Right cardiac atrium (tissue), 5 donors: ENCODE measurements at regions not wholly inside any gene's neighbourhood (a gene's known extent, or its start where the extent isn't known, plus 50 kb on each side); places are given as distances from the start of the nearest gene placed in this dataset.

ENCODE experiments used
- ATAC-seq, 2 donors: fragments of 200-7000 bp; cut with Tn5 transposase; one replicate each; pipeline versions ENCODE4 v1.8.0 to v1.9.1; 2020; ENCODE audit warnings: moderate library complexity in 2 of 2, mild to moderate bottlenecking in 1 of 2
- DNase-seq, 3 donors: peaks; one replicate each; pipeline ENCODE4 v3.0.0-alpha.2; 2020
- H3K27ac ChIP-seq: one replicate; pipeline ENCODE4 v1.5.1; 2013; ENCODE audit warnings: mild to moderate bottlenecking, low read length, control low read depth, moderate library complexity
- H3K27me3 ChIP-seq: one replicate; pipeline ENCODE4 v1.6.1; 2013; ENCODE audit not compliant: control insufficient read depth, insufficient read depth
- H3K4me1 ChIP-seq: one replicate; pipeline ENCODE4 v1.6.1; 2013; ENCODE audit warnings: low read length; ENCODE audit not compliant: control insufficient read depth, insufficient read depth
- H3K4me3 ChIP-seq: one replicate; pipeline ENCODE4 v1.5.1; 2013; ENCODE audit warnings: low read length, control low read depth
- H3K9me3 ChIP-seq: one replicate; pipeline ENCODE4 v1.6.1; 2013; ENCODE audit warnings: low read length; ENCODE audit not compliant: control insufficient read depth
- WGBS: extraction: QIAGEN DNeasy Blood & Tissue Kit; methylation state at CpG from one replicate; pipeline ENCODE4 v1.1.7; 2013; 5-methylcytosine and 5-hydroxymethylcytosine counted together
- intact Hi-C, 4 donors: fragments of 100-400 bp; cut with DNase I; formaldehyde crosslinking; loops; one replicate each; pipeline versions ENCODE4 v1.11.0 to v1.14.0; 2022 to 2023
- donor health status: healthy with polysubstance abuse.
- donor health status: DM: no; HTN: yes; CAD: no.
- donor health status: DM: no; HTN: no; CAD: no.
- donor health status: DM: no; HTN: yes; CAD: no; lungs with severe emphysema.
- donor health status: DM: yes; HTN: yes; CAD: no.

GRCh38 chr17:6297119-6297518, 137.8 kb downstream of the AIPL1 start:
- Histone ChIP-seq H3K27me3 (no peaks in the 10 kb centered on the region), H3K27ac (no peak overlapping the region), H3K4me3 (no peak overlapping the region), H3K9me3 (no peaks in the 10 kb centered on the region), H3K4me1 (no peaks in the 10 kb centered on the region)
- ATAC-seq (no peak), DNase-seq (no peak)
- WGBS = 97% methylated on average over 2 of the region's 2 CpGs
- intact Hi-C loops = no loop called here

- ATAC-seq (no peak), DNase-seq (no peak)
- 78% methylated on average over 2 of the region's 2 CpGs for WGBS
- H3K4me1 ChIP-seq = no peaks in the 10 kb centered on the region
- H3K4me3 ChIP-seq = no peak overlapping the region
- no peaks in the 10 kb centered on the region for H3K9me3 ChIP-seq
- H3K27me3 ChIP-seq = no peaks in the 10 kb centered on the region
- intact Hi-C loops = no loop called here
- no peak overlapping the region for H3K27ac ChIP-seq
Observed at GRCh38 chr17:6290488-6291196, 144.3 kb downstream of the AIPL1 start.

- 45% methylated on average over 4 of the region's 4 CpGs for WGBS
- Histone ChIP-seq H3K4me1 (no peaks in the 10 kb centered on the region), H3K9me3 (no peaks in the 10 kb centered on the region), H3K4me3 (no peak overlapping the region), H3K27ac (no peak overlapping the region), H3K27me3 (no peaks in the 10 kb centered on the region)
- ATAC-seq (no peak), DNase-seq (no peak)
- intact Hi-C loops = no loop called here
Observed at GRCh38 chr17:6286233-6286632, 148.7 kb downstream of the AIPL1 start.

- Histone ChIP-seq H3K4me3 (no peak overlapping the region), H3K27me3 (no peaks in the 10 kb centered on the region), H3K27ac (no peak overlapping the region), H3K4me1 (no peaks in the 10 kb centered on the region), H3K9me3 (peaks cover 2% of the 10 kb centered on the region)
- DNase-seq (no peak), ATAC-seq (no peak)
- intact Hi-C loops = no loop called here
Observed at GRCh38 chr17:6285486-6285885, 149.4 kb downstream of the AIPL1 start.

GRCh38 chr17:6279659-6280058, 155.3 kb downstream of the AIPL1 start:
- 31% methylated on average over 7 of the region's 7 CpGs for WGBS
- H3K27me3 ChIP-seq = no peaks in the 10 kb centered on the region
- H3K4me3 ChIP-seq = no peak overlapping the region
- no peaks in the 10 kb centered on the region for H3K4me1 ChIP-seq
- no peak overlapping the region for H3K27ac ChIP-seq
- no peak for DNase-seq
- no peak for ATAC-seq
- intact Hi-C loops = no loop called here
- peaks cover 2% of the 10 kb centered on the region for H3K9me3 ChIP-seq

GRCh38 chr17:6278376-6278775, 156.5 kb downstream of the AIPL1 start:
- DNase-seq = no peak
- Histone ChIP-seq H3K27me3 (no peaks in the 10 kb centered on the region), H3K27ac (no peak overlapping the region), H3K4me1 (no peaks in the 10 kb centered on the region), H3K9me3 (peaks cover 2% of the 10 kb centered on the region), H3K4me3 (no peak overlapping the region)
- intact Hi-C loops = no loop called here
- no peak for ATAC-seq
- WGBS = 68% methylated on average over 4 of the region's 4 CpGs

- H3K27ac ChIP-seq = no peak overlapping the region
- DNase-seq (no peak), ATAC-seq (no peak)
- H3K9me3 ChIP-seq = peaks cover 2% of the 10 kb centered on the region
- WGBS = 46% methylated on average over 5 of the region's 5 CpGs
- no peaks in the 10 kb centered on the region for H3K27me3 ChIP-seq
- no peak overlapping the region for H3K4me3 ChIP-seq
- intact Hi-C loops = no loop called here
- H3K4me1 ChIP-seq = no peaks in the 10 kb centered on the region
Observed at GRCh38 chr17:6276711-6277110, 158.2 kb downstream of the AIPL1 start.

- Histone ChIP-seq H3K4me3 (no peak overlapping the region), H3K27ac (no peak overlapping the region), H3K27me3 (no peaks in the 10 kb centered on the region), H3K9me3 (no peaks in the 10 kb centered on the region), H3K4me1 (no peaks in the 10 kb centered on the region)
- DNase-seq (no peak), ATAC-seq (no peak)
- intact Hi-C loops = no loop called here
- WGBS = 85% methylated on average over 6 of the region's 6 CpGs
Observed at GRCh38 chr17:6274310-6274709, 160.6 kb downstream of the AIPL1 start.

GRCh38 chr17:6269478-6269877, 165.4 kb downstream of the AIPL1 start:
- DNase-seq (peak; percentile 23 to 62 (median 60)), ATAC-seq (no peak)
- Histone ChIP-seq H3K27me3 (no peaks in the 10 kb centered on the region), H3K27ac (no peak overlapping the region), H3K9me3 (no peaks in the 10 kb centered on the region), H3K4me3 (no peak overlapping the region), H3K4me1 (no peaks in the 10 kb centered on the region)
- intact Hi-C loops = no loop called here
- 11% methylated on average over 4 of the region's 4 CpGs for WGBS

- ATAC-seq (no peak), DNase-seq (no peak)
- Histone ChIP-seq H3K27ac (no peak overlapping the region), H3K27me3 (no peaks in the 10 kb centered on the region), H3K9me3 (no peaks in the 10 kb centered on the region), H3K4me1 (no peaks in the 10 kb centered on the region), H3K4me3 (no peak overlapping the region)
- intact Hi-C loops = no loop called here
- 32% methylated on average over 6 of the region's 6 CpGs for WGBS
Observed at GRCh38 chr17:6261466-6261865, 173.5 kb downstream of the AIPL1 start.

- no peak for ATAC-seq
- WGBS = 87% methylated on average over 11 of the region's 11 CpGs
- Histone ChIP-seq H3K4me1 (no peaks in the 10 kb centered on the region), H3K27me3 (no peaks in the 10 kb centered on the region), H3K27ac (no peak overlapping the region), H3K9me3 (no peaks in the 10 kb centered on the region), H3K4me3 (no peak overlapping the region)
- intact Hi-C loops = no loop called here
- no peak for DNase-seq
Observed at GRCh38 chr17:6259899-6260298, 175.0 kb downstream of the AIPL1 start.

GRCh38 chr17:6257336-6257735, 177.6 kb downstream of the AIPL1 start:
- intact Hi-C loops = no loop called here
- H3K4me3 ChIP-seq = no peak overlapping the region
- no peak for DNase-seq
- no peak for ATAC-seq
- no peaks in the 10 kb centered on the region for H3K27me3 ChIP-seq
- no peak overlapping the region for H3K27ac ChIP-seq
- H3K9me3 ChIP-seq = no peaks in the 10 kb centered on the region
- WGBS = 23% methylated on average over 11 of the region's 11 CpGs
- no peaks in the 10 kb centered on the region for H3K4me1 ChIP-seq
